ENCODE measurements at regions not wholly inside any gene's neighbourhood (a gene's known extent, or its start where the extent isn't known, plus 50 kb on each side); places are given as distances from the start of the nearest gene placed in this dataset.

DNA sequence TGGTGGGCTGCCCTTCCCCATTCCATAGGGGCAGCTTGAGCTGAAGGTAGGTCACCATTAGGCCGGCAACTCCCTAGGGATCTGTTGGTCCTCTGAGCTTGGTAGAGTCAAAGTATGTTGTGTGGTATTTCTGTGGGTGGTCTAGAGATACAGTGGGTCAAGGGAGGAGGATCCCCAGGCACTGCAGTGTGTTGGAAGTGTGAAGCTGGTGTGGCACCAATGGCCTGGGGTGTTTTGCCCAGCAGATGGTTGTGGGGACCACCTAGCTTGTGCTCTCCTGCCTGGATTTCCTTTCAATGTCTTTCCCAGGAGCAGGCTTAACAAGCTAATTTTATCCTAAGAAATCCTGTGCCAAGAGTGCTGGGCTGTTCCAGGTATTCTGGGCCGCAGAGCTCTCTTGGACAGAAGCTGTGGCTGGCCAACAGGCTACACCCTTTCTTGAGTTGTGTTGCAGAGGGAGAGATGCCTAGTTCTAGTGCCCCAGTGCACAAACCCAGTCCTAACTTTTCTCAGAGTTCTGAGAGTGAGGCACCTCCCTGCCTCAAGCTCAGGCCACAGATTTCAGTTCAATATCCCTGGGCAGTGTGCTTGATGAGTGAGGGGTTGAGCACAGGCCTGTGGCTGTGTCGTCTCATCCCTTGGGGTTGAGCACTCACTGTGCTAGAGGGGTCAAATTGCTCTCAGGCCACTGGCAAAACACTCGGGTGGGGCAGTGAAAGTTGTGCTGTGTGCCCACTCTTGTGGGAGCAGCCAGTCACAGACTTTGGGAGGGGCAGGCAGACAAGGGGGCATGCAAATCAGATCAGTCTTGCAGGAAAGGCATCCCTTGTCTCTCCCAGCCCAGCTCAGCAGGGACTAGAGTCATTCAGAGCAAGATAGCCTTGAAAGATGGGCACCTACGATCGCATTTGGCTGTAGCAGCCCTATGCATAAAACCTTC is 1806.1 kb upstream of the MIR17HG start:
- Histone ChIP-seq H3K9me3 (no peaks in the 10 kb centered on the region), H3K27ac (no peak overlapping the region), H3K36me3 (no peaks in the 10 kb centered on the region), H3K4me1 (no peaks in the 10 kb centered on the region), H3K27me3 (no peaks in the 10 kb centered on the region), H3K4me3 (no peak overlapping the region)
- no CpG with 5 or more reads among the region's 6 CpGs for WGBS (ENCODE audit: insufficient coverage, low coverage, low lambda C conversion rate, missing lambda C conversion rate)
- intact Hi-C loops (cut with DNase I): no loop called here
- ATAC-seq (no peak), DNase-seq (no peak)
- TF ChIP-seq, protein P1, sequence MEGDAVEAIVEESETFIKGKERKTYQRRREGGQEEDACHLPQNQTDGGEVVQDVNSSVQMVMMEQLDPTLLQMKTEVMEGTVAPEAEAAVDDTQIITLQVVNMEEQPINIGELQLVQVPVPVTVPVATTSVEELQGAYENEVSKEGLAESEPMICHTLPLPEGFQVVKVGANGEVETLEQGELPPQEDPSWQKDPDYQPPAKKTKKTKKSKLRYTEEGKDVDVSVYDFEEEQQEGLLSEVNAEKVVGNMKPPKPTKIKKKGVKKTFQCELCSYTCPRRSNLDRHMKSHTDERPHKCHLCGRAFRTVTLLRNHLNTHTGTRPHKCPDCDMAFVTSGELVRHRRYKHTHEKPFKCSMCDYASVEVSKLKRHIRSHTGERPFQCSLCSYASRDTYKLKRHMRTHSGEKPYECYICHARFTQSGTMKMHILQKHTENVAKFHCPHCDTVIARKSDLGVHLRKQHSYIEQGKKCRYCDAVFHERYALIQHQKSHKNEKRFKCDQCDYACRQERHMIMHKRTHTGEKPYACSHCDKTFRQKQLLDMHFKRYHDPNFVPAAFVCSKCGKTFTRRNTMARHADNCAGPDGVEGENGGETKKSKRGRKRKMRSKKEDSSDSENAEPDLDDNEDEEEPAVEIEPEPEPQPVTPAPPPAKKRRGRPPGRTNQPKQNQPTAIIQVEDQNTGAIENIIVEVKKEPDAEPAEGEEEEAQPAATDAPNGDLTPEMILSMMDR (IDR thresholded peaks at IDR 0.05): no peak

DNA sequence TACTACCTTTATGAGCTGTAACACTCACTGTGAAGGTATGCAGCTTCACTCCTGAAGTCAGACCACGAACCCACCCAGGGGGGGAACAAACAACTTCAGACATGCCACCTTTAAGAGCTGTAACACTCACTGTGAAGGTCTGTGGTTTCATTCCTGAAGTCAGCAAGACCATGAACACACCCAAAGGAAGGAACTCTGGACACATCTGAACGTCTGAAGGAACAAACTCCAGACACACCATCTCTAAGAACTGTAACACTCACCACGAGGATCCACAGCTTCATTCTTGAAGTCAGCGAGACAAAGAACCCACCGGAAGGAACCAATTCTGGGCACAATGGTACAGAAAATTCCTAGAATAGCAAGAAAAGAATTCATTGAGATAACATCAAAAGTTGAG is 1796.5 kb upstream of the MIR17HG start:
- Histone ChIP-seq H3K36me3 (no peaks in the 10 kb centered on the region), H3K27me3 (no peaks in the 10 kb centered on the region), H3K9me3 (no peaks in the 10 kb centered on the region), H3K4me3 (no peak overlapping the region), H3K4me1 (no peaks in the 10 kb centered on the region), H3K27ac (no peak overlapping the region)
- TF ChIP-seq, protein P1 (IDR thresholded peaks at IDR 0.05): no peak
- no peak for TF ChIP-seq POLR2A (IDR thresholded peaks at IDR 0.05)
- 46% methylated on average over 5 of the region's 5 CpGs for WGBS (ENCODE audit: insufficient coverage, low coverage, low lambda C conversion rate, missing lambda C conversion rate)
- no peak for ATAC-seq
- intact Hi-C loops (cut with DNase I): no loop called here
- no peak for DNase-seq

DNA sequence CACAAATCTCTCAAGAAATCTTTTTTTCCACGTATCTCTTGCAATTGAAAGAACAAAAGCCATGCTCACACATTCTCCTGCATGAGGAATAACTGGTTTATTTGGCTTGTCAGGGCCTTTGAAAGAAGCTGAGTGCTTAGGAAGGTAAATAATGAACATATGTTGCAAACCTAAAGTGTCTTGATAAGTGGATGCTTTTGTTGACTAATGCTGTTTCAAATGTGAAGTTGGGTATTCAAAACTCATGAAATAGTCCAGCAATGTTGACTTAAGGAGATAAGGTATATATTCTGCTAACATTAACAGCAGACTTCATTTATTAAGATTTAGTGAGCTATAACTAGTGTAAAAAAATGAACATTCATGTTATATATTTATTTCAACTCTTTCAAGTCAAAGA is 1792.7 kb upstream of the MIR17HG start:
- WGBS (ENCODE audit: insufficient coverage, low coverage, low lambda C conversion rate, missing lambda C conversion rate): 33% methylated on average over 1 of the region's 1 CpG
- intact Hi-C loops (cut with DNase I): no loop called here
- Histone ChIP-seq H3K36me3 (no peaks in the 10 kb centered on the region), H3K4me3 (no peak overlapping the region), H3K27ac (no peak overlapping the region), H3K9me3 (no peaks in the 10 kb centered on the region), H3K4me1 (no peaks in the 10 kb centered on the region), H3K27me3 (no peaks in the 10 kb centered on the region)
- ATAC-seq: no peak
- no peak for DNase-seq
- TF ChIP-seq POLR2A (IDR thresholded peaks at IDR 0.05): no peak
- TF ChIP-seq, protein P1 (IDR thresholded peaks at IDR 0.05): no peak

DNA sequence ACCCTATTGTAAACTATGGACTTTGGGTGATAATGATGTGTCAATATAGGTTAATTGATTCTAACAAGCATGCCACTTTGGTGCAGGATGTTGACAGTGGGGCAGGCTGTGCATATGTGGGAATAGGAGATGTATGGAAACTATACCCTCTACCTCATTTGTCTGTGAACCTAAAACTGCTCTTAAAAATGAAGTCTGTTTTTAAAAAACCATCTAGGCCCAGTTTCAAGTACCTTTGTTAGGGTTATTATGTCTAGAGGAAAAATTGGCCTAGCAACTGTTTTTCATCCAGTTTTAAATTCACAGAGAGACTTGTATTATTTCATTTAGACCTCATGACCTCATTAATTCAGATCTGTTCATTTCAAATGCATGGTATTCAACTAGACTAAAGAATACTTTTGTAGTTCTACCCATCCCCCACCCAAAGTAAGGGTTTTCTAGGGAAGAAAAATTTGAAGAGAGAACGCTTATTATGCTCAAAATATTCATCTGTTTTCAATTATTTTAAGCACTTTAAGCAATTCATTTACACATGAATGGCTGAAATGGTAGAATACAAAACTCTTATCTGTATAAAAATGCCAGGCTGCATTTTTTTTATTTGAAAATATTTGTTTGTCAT is 1781.9 kb upstream of the MIR17HG start:
- Histone ChIP-seq H3K4me3 (no peak overlapping the region), H3K27me3 (no peaks in the 10 kb centered on the region), H3K27ac (no peak overlapping the region), H3K4me1 (no peaks in the 10 kb centered on the region), H3K36me3 (no peaks in the 10 kb centered on the region), H3K9me3 (no peaks in the 10 kb centered on the region)
- TF ChIP-seq, protein P1 (IDR thresholded peaks at IDR 0.05): no peak
- no peak for TF ChIP-seq POLR2A (IDR thresholded peaks at IDR 0.05)
- DNase-seq: no peak
- intact Hi-C loops (cut with DNase I): no loop called here
- WGBS (ENCODE audit: insufficient coverage, low coverage, low lambda C conversion rate, missing lambda C conversion rate): 74% methylated on average over 1 of the region's 1 CpG
- ATAC-seq: no peak
